ENCODE measurements at regions not wholly inside any gene's neighbourhood (a gene's known extent, or its start where the extent isn't known, plus 50 kb on each side); places are given as distances from the start of the nearest gene placed in this dataset.
A peak's percentile ranks its signal among the peaks of the same experiment; 100 is the strongest.
"Not testable (repeated sequence)": the region's sequence is repeated elsewhere in the genome, so short reads cannot be mapped to it uniquely, and the experiment has no call there.

DNA sequence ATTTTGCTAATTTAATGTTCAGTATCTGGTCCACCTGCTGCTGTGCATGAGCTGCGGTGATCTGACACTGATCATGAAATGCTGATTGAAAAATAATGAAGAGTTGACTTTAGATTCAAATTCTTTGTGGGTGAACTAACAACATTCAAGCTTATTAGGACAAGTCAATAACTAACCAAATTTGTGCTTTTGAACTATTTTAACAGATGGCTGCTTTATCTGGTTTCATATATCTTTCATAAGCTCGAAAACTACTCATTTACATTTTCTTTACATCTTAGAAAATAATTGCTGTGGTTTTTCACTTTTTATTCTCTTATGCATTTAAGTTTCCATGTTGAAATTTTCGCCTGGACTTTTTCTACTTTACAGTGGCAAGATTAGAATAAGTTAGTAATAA lies 274.8 kb upstream of the CCNG1 start:
- no peak for DNase-seq (ENCODE audit: low read depth)

DNA sequence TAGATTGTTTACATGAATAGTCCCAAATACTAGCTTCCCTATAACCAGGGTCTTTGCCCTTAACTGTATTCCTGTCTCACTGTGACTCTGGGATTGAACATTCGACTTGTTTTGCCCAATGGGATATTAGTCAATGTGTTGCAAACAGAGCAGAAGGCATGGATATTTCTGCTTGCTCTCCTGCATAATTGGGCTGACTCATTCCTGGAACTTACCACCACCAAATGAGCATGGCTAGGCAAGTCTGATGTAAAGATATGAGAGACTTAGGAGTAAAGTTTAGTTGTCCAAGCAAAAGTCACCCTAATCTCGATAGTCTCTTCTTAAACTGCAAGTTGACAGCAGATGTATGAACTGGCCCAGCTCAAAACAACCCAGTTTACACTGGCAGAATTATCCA lies 273.5 kb upstream of the CCNG1 start:
- DNase-seq (ENCODE audit: low read depth) = no peak

DNA sequence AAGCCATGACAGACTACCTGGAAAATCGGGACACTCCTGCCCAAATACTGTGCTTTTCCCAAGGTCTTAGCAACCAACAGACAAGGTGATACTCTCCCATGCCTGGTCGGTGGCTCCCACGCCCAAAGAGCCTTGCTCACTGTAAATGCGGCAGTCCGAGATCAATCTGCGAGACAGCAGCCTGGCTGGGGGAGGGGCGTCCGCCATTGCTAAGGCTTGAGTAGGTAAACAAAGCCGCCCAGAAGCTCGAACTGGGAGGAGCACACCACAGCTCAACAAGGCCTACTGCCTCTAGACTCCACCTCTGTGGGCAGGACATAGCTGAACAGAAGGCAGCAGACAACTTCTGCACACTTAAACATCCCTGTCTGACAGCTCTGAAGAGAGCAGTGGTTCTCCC lies 272.1 kb upstream of the CCNG1 start:
- DNase-seq (ENCODE audit: low read depth) = no peak

DNA sequence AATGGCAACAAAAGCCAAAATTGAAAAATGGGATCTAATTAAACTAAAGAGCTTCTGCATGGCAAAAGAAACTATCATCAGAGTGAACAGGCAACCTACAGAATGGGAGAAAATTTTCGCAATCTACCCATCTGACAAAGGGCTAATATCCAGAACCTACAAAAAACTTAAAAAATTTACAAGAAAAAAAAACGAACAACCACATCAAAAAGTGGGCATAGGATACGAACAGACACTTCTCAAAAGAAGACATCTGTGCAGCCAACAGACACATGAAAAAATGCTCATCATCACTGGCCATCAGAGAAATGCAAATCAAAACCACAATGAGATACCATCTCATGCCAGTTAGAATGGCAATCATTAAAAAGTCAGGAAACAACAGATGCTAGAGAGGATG lies 267.2 kb upstream of the CCNG1 start:
- not testable (repeated sequence) for DNase-seq (ENCODE audit: low read depth)

DNA sequence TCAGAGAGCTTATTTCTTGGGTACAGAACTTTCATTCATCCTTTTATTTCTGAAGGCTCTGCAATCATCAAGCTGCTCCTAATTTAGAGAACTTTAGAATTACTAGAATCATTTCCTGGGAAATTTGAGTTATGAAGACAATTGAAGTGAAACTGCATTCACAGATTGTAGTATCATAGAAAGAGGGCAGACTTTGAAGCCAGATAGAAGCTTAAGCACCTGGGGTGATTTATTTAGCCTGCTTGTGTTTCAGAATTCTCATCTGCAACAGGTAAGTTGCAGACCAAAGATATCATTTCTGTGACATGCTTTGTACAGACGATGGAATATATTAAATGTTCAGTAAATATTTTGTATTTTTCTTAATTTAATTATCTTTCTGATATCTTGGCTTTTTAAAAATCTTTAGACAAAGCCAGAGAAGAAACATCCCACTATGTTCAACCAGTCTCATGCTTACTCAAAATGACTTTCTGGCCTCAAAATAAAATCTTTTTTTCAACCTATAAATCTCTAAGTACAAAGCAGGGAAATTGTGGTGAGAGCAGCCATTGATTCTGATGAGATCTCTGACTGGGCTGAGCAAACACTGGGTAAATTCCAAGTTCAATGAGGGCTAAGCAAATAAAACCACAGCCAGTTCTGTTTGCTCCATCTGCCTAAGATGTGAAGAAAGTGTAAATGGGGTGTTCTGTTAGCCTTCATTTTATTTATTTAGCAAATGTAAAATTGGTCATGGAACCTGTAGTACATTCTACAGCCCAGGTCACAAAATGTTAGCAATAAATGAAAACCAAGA lies 264.7 kb upstream of the CCNG1 start:
- DNase-seq (ENCODE audit: low read depth) = no peak

DNA sequence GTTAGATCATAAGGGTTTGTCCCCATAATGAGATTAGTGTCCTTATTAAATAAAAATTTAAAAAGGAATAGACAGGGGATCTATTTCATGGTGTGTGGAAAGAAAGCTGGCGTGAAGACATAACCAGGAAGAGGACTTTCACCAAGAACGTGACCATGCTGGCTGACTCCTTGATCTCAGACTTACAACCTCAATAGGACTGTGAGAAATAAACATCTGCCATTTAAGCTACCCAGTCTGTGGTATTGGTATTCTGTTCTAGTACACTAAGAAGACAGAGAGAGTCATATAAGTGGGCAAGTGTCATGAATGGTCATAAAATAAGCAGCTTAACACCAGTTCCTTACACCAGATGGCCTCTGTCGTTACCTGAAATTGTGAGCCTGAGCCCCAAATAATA lies 259.4 kb upstream of the CCNG1 start:
- DNase-seq (ENCODE audit: low read depth) = no peak

DNA sequence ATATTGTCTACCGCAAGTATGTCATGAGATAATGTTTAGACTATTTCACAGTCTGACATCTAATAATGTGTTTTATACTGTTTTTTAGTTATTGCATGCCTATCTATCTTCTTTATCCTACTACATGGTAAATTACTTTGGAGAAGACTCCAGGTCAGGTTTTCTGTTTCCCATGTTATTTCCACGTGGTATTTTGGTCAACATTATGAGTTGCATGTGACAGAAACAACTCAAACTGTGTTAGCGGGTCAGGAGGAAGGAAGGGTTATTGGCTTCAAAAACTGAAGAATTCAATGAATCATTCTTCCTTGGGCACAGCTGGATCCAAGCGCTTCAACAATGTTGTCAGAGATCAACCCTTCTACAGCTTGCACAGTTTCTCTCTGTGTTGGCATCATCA lies 252.1 kb upstream of the CCNG1 start:
- DNase-seq (ENCODE audit: low read depth) = no peak

DNA sequence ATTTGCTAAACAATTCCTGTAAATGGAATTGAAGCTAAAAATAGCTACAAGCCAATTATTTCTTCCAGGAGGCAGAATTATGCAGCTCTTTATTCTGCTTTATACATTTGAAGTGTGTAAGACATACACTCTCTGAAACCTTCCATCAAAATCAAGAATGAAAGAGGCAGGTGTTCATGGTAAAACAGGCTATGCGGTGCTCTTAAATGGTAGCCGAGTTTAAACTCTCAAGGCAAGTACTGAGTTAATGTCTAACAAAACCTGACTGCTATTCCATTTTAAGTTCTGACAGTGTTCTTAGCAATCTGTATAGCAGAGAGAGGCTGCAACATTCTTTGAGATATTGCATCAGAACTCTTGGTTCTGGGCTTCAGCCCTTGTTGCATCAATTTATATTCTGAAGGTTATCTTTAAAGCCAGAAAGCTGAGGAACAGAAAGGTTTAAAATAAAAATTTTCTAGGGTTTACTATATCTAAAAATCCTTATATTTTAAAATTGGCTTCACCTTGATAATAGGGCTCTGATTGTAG lies 248.3 kb upstream of the CCNG1 start:
- peak; percentile 11 for DNase-seq (ENCODE audit: low read depth)

DNA sequence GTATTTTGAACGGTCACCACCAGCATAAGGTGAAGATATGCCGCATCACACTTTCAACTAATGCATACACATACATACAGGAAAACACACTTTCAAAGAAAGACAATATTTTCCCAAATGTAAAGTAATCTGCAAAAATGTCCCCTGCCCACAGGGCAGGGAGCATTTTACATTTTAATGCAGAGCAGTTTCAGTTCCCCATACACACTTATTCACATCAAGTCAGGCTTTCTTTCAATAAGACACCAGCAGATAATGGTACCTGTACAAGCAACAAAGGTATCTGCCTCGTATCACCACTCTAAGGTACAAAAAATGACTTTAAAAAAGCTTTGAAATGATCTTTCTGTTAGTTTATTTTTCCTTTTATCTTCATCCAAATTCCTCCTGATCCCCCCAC lies 247.1 kb upstream of the CCNG1 start:
- DNase-seq (ENCODE audit: low read depth) = no peak

DNA sequence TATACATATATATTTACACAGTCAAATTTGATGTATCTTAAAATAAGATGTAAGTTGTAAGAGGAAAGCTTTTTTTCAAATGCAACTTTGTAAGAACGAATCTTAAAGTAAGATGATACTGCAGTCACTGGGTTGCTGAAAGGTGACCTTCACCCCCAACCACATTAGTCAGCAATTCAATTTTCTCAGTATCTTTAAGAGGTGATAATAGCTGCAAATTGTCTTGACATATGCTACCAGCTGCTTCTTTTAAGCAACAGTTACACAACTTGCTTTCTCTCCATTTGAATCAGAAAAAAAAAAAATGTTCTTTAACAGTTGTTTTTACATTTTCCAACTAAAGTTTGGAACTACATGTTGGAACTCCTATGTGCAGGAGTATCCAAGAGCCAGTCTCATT lies 246.6 kb upstream of the CCNG1 start:
- DNase-seq (ENCODE audit: low read depth) = no peak

DNA sequence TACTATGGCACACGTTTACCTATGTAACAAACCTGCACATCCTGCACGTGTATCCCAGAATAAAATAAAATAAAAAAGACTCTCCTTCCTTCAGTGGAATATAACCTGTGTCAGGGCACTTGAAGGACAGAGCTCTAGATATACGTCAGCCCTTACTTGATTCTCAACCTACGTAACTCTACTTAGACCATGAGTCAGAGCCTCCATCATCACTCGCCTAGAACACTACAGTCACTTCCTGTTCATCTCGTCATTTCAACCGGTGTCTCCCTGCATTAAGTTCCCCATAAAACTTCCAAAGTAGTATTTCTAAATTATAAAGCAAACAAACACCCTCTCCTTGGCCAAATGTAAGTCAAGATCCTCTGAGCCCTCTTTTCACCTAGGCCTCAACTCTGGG lies 243.5 kb upstream of the CCNG1 start:
- DNase-seq (ENCODE audit: low read depth) = no peak

DNA sequence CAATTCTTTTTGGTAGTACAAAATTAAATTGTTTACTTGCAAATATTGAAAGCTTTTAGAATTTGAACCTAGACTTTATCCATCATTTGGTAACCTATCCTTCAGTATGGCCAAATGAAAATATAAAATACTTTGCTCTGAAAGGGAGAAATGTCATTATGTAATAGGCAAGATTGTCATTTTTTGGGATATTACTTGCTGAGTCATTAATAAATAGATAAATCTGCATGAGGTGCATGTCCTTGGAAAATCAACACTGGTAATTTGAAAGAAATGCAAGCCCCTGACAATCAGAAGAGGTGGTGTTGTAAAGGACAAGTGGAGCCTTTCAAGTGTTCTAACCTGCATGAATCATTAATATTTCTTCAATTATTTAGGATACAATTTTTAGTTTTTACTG lies 231.8 kb upstream of the CCNG1 start:
- no peak for DNase-seq (ENCODE audit: low read depth)

DNA sequence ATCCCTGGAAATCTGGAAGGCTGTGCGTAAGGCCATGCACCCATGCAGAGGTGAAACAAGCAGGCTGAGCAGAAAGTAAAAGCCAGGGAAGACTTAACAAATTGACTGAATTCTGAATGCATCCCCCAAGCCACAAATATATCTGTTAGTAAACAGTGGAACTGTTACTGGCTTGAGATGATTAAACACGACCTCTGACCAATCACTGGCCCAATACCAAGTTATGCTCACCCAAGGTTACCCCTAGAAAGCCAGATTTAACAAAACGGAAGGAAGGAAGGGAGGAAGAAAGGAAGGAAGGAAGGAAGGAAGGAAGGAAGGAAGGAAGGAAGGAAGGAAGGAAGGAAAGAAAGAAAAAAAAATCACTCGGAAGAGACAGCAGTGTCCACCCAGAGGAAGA lies 215.8 kb upstream of the CCNG1 start:
- DNase-seq (ENCODE audit: low read depth) = no peak

DNA sequence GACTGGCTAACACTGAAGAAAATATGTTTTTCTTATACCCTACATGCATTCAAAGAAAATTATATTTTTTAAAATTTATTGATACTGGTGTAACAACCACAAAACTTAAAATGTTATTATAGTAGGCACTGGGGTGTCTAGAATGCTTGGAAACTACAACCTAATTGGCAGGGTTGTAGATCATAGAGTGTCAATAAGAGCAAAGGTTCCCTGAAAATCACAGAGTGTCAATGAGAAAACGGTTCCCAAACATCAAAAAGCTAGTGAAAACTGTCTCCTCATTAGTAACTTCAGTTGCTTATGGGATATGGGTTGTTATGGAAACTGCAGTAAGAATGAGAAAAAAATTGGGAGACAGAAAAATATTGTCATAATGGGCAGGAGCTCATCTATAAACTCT lies 214.4 kb upstream of the CCNG1 start:
- DNase-seq (ENCODE audit: low read depth) = no peak

DNA sequence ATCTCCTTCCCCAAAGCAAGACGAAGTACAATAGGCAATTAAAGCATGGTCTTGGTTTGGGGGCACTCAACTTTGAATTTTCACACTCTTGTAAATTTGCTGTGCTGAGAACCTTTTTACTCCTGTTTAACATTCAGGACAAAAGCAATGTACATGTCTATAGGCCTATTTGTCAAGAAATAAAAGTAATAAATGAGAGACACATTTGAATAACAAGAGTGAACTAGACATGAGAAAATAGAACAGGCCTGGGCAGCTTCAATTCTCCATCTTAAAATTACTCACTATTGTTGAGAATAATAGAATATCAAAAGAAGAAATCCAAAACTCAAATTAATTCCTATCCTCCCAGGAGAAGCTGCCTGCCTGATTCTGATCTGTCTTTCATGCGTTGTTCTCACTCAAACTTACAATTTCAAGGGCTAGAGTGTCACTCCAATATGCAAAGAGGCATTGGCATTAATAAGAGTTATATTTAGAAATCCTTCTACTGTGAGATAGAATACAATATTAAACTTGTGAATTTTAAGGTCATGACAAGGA lies 192.9 kb upstream of the CCNG1 start:
- no peak for DNase-seq (ENCODE audit: low read depth)

DNA sequence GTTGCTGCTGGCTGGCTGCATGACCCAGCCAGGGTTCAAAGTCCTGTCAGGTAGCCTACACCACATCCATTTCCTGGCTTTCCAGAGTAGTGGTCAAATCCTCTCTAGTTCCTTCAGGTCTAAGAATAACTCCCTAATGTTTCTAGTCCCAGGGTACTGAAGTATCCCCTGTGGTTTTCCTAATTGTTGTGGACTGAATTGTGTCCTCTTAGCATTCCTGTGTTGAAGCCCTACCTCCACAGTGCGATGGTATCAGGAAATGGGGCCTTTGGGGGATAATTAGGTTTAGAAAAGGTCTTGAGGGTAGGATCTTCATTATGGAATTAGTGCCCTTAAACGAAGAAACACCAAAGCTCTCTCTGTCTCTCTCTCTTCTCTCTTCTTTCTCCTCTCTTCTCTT lies 191.8 kb upstream of the CCNG1 start:
- no peak for DNase-seq (ENCODE audit: low read depth)

DNA sequence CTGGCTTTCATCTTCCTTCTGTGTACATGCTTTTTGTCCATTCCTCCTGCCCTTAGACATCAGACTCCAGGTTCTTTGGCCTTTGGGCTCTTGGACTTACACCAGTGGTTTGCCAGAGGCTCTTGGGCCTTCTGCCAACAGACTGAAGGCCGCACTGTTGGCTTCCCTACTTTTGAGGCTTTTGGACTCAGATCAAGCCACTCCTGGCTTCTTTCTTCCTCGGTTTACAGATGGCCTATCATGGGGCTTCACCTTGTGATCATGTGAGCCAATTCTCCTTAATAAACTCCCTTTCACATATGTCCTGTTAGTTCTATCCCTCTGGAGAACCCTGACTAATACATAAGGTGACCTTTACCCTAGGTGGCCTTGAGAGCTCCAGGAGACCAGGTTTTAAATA lies 189.1 kb upstream of the CCNG1 start:
- peak; percentile 10 for DNase-seq (ENCODE audit: low read depth)

DNA sequence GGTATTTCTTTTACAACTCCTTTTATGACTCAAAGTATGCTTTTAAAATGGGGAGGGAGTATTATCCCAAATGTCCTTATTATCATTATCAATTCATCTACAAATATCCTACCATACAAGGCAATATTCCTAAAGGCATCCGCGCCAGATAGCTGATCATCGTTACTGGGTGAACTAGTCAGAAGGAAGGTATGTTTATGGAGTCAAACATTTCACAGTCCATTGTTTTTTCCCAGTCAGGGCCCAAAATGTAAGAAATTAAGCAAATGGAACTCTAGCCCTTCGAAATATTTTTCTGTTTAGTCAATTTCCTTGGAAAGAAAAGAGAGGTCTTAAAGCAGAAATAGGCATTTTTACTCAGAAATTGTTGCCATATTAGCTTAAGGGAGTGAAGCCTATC lies 188.5 kb upstream of the CCNG1 start:
- peak; percentile 25 for DNase-seq (ENCODE audit: low read depth)

DNA sequence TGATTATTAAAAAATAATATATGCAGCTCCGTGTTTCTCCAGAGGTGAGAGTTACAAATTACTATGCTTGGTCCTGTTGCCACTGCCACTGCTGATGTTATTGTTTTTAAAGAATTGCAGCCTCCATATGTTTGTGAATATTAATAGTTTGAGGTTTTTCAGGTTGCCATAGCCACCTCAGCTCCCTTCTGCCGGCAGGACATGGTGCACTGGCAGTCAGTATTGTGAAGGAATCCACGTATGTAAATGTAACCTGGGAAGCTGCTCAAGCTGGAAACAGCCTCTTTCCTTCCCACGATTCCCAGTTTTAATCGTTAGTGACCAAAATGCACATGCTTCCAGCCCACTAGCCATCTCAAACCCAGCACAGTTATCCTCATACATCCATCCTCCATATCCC lies 184.4 kb upstream of the CCNG1 start:
- peak; percentile 21 for DNase-seq (ENCODE audit: low read depth)

DNA sequence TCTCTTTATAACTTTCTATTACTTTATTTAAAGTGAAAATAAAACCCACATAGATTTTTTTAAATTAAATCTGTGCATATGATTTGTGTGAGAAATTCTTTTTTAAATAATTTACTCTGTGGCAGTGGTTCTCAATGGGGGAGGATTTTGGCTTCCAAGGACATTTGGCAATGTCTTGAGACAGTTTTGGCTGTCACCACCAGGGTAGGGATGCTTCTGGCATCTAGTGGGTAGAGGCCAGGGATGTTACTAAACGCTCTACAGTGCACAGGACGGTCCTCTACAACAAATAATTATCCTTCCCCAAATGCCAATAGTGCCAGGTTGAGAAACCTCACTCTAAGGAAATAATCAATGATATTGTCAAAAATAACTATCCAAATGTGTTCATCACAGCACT lies 177.9 kb upstream of the CCNG1 start:
- DNase-seq (ENCODE audit: low read depth) = no peak

DNA sequence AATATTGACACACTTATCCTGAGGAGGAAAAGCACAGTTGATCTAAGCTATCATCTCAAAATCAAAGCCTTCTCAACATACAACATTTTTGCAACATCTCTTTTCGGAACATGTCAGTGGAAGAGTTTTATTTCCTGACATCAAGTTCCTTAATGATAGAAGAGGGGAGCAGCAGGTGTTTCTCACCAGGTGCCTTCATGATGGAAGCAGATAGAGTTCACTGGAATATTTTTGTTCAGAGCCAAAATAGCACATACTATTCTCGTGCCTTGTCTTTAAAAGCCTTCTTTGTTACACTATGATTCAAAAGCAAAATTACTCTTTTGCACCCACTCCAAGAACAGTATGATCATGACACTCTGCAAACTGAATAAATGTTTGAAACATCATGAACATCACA lies 176.9 kb upstream of the CCNG1 start:
- no peak for DNase-seq (ENCODE audit: low read depth)

DNA sequence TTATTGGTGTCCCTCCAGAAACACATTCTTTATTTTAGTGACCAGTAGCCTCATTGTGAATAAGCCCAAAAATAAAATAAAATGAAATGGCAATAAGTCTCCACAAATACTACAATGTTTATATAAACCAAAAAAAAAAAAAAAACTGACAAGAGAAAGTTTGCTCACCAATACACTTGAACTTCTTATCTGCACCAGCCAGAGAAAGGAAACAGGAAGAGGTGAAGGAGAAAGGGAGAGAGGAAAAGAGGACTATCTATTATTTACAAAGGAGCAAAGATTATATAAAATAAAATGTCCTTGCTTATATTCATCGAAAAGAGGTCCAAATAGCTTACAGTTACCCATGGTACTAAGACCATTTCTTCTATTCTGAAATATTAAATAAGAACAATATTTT lies 176.4 kb upstream of the CCNG1 start:
- no peak for DNase-seq (ENCODE audit: low read depth)

DNA sequence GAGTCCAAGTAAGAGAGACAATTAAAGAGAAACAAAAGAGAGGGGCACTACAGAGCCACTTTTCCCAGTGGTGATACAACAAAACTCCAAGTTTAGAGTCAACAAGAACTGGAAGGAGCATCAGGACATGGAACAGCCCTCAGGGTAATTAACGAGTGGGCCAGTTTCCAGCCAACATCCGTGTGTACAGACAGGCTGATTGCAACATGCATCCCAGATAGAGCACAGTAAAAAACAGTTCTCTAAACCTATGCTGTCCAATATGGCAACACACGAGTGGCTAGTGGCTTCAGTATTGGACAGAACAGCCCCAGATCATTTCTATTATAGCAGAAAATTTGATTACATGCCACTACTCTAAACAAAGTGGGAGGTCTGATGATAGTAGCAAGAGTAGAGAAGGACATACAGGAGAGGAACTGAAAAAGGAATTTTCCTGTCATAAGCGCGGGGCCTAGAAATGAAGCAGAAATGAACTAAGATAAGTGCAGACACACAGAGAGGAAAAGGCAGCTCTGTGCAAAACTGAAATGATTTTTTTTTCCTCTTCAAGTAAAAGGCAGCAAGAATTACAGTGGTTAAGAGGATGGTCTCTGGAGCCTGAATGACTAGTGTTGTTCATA lies 175.6 kb upstream of the CCNG1 start:
- DNase-seq (ENCODE audit: low read depth) = no peak
